Activated CD4-positive, alpha-beta T cell treated with anti-CD3 and anti-CD28 coated beads for 36 hours (primary cell): ENCODE measurements at regions not wholly inside any gene's neighbourhood (a gene's known extent, or its start where the extent isn't known, plus 50 kb on each side); places are given as distances from the start of the nearest gene placed in this dataset.
"Not testable (repeated sequence)": the region's sequence is repeated elsewhere in the genome, so short reads cannot be mapped to it uniquely, and the experiment has no call there.

Experiments used
- ATAC-seq: fragments of 200-7000 bp; cut with Tn5 transposase; one replicate; pipeline ENCODE4 v1.10.0; 2021; ENCODE audit warnings: mild to moderate bottlenecking, moderate library complexity
- CTCF ChIA-PET: fragments of 350-600 bp; sonication (Branson Sonifier 250); formaldehyde crosslinking; loops from one replicate; lab custom pipeline; 2021; ENCODE audit warnings: antibody characterized with exemption; lab: Charles Lee
- POLR2A ChIA-PET: fragments of 350-600 bp; sonication (Branson Sonifier 250); formaldehyde crosslinking; loops from one replicate; lab custom pipeline; 2021; ENCODE audit warnings: antibody characterized with exemption, inconsistent platforms; lab: Charles Lee
- DNase-seq: peaks from one replicate; pipeline ENCODE4 v3.0.0-alpha.2; 2020
- H3K27ac Mint-ChIP-seq: one replicate; pipeline ENCODE4 v1.8.0; 2021; ENCODE audit warnings: mixed read lengths
- H3K27me3 Mint-ChIP-seq: one replicate; pipeline ENCODE4 v1.8.0; 2021; ENCODE audit warnings: mixed read lengths
- H3K36me3 Mint-ChIP-seq: one replicate; pipeline ENCODE4 v1.8.0; 2021; ENCODE audit warnings: low read depth, mixed read lengths
- H3K4me1 Mint-ChIP-seq: one replicate; pipeline ENCODE4 v1.8.0; 2021; ENCODE audit warnings: mixed read lengths
- H3K4me3 Mint-ChIP-seq: one replicate; pipeline ENCODE4 v1.8.0; 2021; ENCODE audit warnings: mild to moderate bottlenecking, moderate library complexity, mixed read lengths
- H3K9me3 Mint-ChIP-seq: one replicate; pipeline ENCODE4 v1.8.0; 2021; ENCODE audit warnings: low read depth, mixed read lengths
- intact Hi-C, 2 experiments: fragments of 100-400 bp; cut with DNase I in 1 of 2; cut with micrococcal nuclease in 1 of 2; formaldehyde crosslinking; loops; one replicate each; pipeline versions ENCODE4 v1.14.2 to v1.15.1; 2022 to 2024; cut with DNase I, micrococcal nuclease

DNA sequence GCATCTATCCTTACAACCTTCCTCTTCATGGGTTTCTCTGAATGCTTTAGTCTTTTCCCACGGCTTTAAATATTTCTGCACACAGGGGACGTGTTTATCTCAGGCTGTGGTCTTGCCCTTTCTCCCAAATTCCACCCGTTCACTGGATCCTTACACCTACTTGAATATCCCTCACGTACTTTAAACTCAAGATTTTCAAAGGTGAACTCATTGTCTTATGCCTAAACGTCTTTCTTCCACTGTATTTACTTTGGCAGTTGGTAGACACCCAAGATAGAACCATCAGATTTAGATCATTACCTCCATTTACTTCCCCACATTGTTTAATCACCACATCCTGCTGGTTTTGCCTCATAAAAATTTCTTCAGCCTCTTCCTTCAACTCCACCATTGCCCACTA lies 269.2 kb downstream of the CBLL2 start:
- ChIA-PET CTCF (no interaction called here), POLR2A (no interaction called here)
- Mint-ChIP-seq H3K27me3 (peaks cover 2% of the 10 kb centered on the region), H3K4me3 (no peak overlapping the region), H3K4me1 (no peaks in the 10 kb centered on the region), H3K27ac (no peak overlapping the region), H3K36me3 (no peaks in the 10 kb centered on the region), H3K9me3 (no peaks in the 10 kb centered on the region)
- DNase-seq (no peak), ATAC-seq (no peak)
- intact Hi-C loops: no loop called here

DNA sequence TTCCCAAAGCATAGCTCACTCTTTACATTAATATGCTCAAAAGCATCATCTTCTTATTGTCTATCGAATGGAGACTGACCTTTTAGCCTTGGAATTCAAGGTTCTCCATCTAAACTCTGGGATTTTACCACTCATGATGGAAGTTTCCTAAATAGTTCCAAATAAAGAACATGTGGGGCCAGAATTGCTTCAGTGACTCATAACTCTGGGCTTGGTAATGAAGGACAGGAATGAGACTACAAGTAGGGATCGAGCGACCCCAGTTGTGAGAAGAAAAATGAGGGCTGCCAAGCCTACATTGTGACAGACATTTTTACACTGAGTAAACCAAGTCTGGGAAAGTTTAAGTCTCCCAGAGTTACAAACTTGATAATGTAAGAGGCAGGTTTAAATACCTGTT lies 269.9 kb downstream of the CBLL2 start:
- CTCF ChIA-PET: no interaction called here
- intact Hi-C loops: no loop called here
- ATAC-seq (no peak), DNase-seq (no peak)
- POLR2A ChIA-PET: no interaction called here
- Mint-ChIP-seq H3K27ac (no peak overlapping the region), H3K27me3 (peaks cover 2% of the 10 kb centered on the region), H3K4me3 (no peak overlapping the region), H3K36me3 (no peaks in the 10 kb centered on the region), H3K9me3 (no peaks in the 10 kb centered on the region), H3K4me1 (no peaks in the 10 kb centered on the region)

DNA sequence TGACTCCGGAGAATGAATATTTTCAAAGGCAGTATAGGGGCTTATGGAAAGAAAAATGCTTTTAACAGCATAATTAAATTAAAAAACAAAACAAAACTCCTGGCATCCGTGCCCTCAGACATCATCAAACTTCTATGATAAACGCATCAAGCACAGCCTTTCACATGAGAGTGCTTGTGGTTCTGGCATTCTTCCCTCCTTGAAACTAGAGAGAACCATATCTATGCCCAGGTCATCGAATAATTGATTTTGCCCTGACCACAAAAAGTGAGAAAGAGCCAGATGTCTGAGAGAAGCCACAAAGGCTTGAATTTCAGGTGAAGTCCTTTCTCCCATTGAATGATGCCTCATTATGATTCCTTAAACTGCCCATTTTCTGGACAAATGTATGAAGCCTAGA lies 286.8 kb downstream of the CBLL2 start:
- ChIA-PET POLR2A (no interaction called here), CTCF (interaction anchor here (1.4 kb wide), 1 partner anchor 11 kb away, joined by 4 read pairs; no protein-coding TSS in a partner anchor)
- DNase-seq (no peak), ATAC-seq (no peak)
- H3K27ac Mint-ChIP-seq: no peak overlapping the region
- H3K4me3 Mint-ChIP-seq: no peak overlapping the region
- H3K4me1 Mint-ChIP-seq: no peaks in the 10 kb centered on the region
- intact Hi-C loops: no loop called here
- no peaks in the 10 kb centered on the region for H3K36me3 Mint-ChIP-seq
- H3K9me3 Mint-ChIP-seq: no peaks in the 10 kb centered on the region
- no peaks in the 10 kb centered on the region for H3K27me3 Mint-ChIP-seq

DNA sequence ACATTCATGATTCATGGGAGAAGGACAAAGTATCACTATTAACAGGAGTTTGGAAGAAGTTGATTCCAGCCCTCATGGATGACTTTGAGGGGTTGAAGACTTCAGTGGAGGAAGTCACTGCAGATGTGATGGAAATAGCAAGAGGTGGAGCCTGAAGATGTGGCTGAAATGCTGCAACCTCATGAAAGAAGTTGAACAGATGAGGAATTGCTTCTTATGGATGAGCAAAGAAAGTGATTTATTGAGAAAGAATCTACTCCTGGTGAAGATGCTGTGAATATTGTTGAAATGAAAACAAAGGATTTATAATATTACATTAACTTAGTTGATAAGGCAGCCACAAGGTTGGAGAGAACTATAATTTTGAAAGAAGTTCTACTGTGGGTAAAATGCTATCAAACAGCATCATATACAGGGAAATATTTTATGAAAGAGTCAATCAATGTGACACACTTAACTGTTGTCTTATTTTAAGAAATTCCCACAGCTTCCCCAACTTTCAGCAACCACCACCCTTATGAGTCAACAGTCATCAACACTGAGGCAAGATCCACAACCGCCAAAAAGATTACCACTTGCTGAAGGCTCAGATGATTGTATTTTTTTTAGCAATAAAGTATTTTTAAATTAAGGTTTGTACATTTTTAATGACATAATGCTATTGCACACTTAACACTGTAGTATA lies 302.6 kb downstream of the CBLL2 start:
- no peaks in the 10 kb centered on the region for H3K9me3 Mint-ChIP-seq
- intact Hi-C loops: no loop called here
- ATAC-seq (no peak), DNase-seq (no peak)
- H3K4me3 Mint-ChIP-seq: no peak overlapping the region
- no peaks in the 10 kb centered on the region for H3K36me3 Mint-ChIP-seq
- POLR2A ChIA-PET: no interaction called here
- no peaks in the 10 kb centered on the region for H3K4me1 Mint-ChIP-seq
- H3K27me3 Mint-ChIP-seq: no peaks in the 10 kb centered on the region
- CTCF ChIA-PET: no interaction called here
- no peak overlapping the region for H3K27ac Mint-ChIP-seq

DNA sequence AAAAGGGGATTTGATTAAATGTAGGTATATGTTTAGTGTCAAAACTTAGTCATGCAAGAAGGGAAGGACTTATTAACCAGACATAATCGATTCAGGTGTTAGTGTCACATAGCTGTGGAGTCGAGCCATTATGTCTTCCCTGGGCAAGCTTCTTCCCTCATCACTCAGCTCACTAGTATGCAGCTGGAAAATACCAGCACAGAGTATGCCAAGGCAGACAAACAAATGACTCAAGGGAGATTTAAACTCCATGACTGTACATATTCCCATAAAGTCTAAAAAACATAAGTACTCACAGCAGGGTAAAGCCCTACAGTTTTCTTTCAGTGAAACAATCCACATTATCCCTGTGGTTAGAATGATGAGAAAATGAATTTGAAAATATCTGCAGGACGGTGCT lies 304.5 kb downstream of the CBLL2 start:
- H3K4me3 Mint-ChIP-seq: no peak overlapping the region

DNA sequence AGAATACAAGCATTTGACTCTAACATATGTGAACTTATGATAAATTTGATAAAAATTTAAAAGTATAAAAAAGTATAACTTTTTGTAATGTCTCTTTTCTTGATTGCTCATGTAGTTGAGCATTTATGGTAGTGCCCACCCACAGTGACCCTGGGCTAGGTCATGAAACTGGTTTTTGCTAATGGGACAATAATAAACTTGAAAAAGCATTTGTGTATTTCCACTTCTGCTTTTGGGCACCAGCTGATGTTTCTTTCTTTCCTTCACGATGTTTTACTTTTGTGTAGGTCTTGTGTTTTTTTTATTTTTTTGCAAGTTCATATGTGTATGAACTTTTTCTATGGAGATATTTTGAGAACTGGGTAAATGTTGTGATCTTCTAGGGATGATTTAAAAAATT lies 313.1 kb downstream of the CBLL2 start:
- Mint-ChIP-seq H3K4me1 (no peaks in the 10 kb centered on the region), H3K36me3 (no peaks in the 10 kb centered on the region), H3K4me3 (no peak overlapping the region), H3K27me3 (no peaks in the 10 kb centered on the region), H3K27ac (no peak overlapping the region), H3K9me3 (no peaks in the 10 kb centered on the region)
- intact Hi-C loops: no loop called here
- DNase-seq: no peak
- no peak for ATAC-seq
- ChIA-PET POLR2A (no interaction called here), CTCF (no interaction called here)

More for the DNA sequence above, 304.5 kb downstream of the CBLL2 start:
- no peak for DNase-seq
- ATAC-seq: no peak
- ChIA-PET POLR2A (no interaction called here), CTCF (no interaction called here)
- Mint-ChIP-seq H3K27me3 (no peaks in the 10 kb centered on the region), H3K27ac (no peak overlapping the region), H3K4me1 (no peaks in the 10 kb centered on the region), H3K36me3 (no peaks in the 10 kb centered on the region), H3K9me3 (no peaks in the 10 kb centered on the region)
- intact Hi-C loops: no loop called here

DNA sequence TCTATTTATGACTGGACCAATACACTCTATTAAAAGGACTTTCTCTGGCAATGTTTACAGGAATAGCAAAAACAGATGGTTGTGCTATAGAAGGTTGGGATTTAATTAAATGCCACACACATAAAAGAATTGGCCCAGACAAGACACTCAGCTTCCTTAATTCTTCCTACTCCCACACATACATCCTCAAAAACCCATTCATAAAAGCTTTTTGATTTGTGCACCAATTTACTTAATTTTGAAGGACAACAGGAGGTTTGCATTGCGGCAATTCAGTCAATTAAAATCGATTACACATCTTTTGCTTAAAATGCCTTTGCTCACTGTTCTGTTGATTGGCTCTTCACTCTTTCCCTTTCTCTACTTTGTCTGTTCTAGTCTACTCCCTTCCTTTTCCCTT lies 317.1 kb downstream of the CBLL2 start:
- H3K4me1 Mint-ChIP-seq: no peaks in the 10 kb centered on the region
- no peak overlapping the region for H3K27ac Mint-ChIP-seq
- no peak for DNase-seq
- ChIA-PET POLR2A (no interaction called here), CTCF (no interaction called here)
- no peak overlapping the region for H3K4me3 Mint-ChIP-seq
- no peaks in the 10 kb centered on the region for H3K9me3 Mint-ChIP-seq
- intact Hi-C loops: no loop called here
- no peaks in the 10 kb centered on the region for H3K36me3 Mint-ChIP-seq
- H3K27me3 Mint-ChIP-seq: no peaks in the 10 kb centered on the region
- ATAC-seq: no peak

DNA sequence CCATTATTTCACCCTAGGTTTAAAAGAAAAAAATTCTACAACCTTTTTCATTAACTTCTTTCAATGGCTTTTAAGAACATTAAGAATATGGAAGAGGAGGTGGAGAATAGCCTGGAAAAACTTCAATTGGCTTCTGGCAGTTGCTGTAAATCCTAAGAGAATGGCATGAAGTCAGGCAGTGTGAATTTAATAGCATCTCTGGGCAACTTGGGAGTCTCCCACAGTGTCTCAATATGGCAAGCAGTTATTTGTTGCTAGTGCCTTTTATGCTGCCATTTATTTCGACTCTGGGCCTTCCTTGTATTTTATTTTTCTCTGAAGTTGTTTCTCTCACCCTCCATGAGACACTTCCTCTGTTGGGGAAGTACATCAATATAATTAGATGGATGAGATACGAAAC lies 322.1 kb downstream of the CBLL2 start:
- H3K27me3 Mint-ChIP-seq: no peaks in the 10 kb centered on the region
- no peak for DNase-seq
- no peaks in the 10 kb centered on the region for H3K4me1 Mint-ChIP-seq
- ATAC-seq: no peak
- H3K9me3 Mint-ChIP-seq: no peaks in the 10 kb centered on the region
- ChIA-PET POLR2A (no interaction called here), CTCF (no interaction called here)
- no peak overlapping the region for H3K4me3 Mint-ChIP-seq
- intact Hi-C loops: no loop called here
- H3K36me3 Mint-ChIP-seq: no peaks in the 10 kb centered on the region
- H3K27ac Mint-ChIP-seq: no peak overlapping the region

DNA sequence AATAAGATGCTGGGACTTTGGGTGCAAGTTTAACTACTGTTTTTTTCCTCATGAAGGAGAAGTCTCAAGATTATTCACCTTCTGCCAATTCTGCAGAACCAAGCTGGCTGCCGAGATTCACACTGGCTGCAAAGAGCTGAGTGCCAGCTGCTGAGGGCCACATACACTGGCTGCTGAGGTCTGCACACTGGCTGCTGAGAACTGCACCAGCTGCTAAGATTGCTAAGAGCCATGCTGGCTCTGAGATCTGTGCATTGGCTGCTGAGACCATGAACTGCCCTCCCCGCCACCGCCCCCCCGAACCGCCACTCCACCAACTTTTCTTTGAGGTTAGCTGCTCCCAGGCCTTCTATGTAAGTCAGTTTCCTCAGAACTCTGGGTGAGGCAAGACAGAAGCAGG lies 330.3 kb downstream of the CBLL2 start:
- POLR2A ChIA-PET: interaction anchor here (0.6 kb wide), 1 partner anchor 39 kb away, joined by 5 read pairs; no protein-coding TSS in a partner anchor
- ATAC-seq (no peak), DNase-seq (no peak)
- Mint-ChIP-seq H3K27me3 (no peaks in the 10 kb centered on the region), H3K4me1 (no peaks in the 10 kb centered on the region), H3K4me3 (no peak overlapping the region), H3K27ac (no peak overlapping the region), H3K9me3 (no peaks in the 10 kb centered on the region), H3K36me3 (no peaks in the 10 kb centered on the region)
- intact Hi-C loops: no loop called here
- CTCF ChIA-PET: no interaction called here

DNA sequence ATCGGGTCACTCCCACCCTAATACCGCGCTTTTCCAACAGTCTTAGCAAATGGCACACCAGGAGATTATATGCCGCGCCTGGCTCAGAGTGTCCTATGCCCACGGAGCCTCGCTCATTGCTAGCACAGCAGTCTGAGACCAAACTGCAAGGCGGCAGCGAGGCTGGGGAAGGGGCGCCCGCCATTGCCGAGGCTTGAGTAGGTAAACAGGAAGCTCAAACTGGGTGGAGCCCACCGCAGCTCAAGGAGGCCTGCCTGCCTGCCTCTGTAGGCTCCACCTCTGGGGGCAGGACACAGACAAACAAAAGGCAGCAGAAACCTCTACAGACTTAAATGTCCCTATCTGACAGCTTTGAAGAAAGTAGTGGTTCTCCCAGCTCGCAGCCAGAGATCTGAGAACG lies 336.7 kb downstream of the CBLL2 start:
- H3K4me1 Mint-ChIP-seq, H3K27ac Mint-ChIP-seq, intact Hi-C loops, H3K36me3 Mint-ChIP-seq, POLR2A ChIA-PET, H3K9me3 Mint-ChIP-seq, H3K4me3 Mint-ChIP-seq, CTCF ChIA-PET, ATAC-seq, H3K27me3 Mint-ChIP-seq, DNase-seq: not testable (repeated sequence)

DNA sequence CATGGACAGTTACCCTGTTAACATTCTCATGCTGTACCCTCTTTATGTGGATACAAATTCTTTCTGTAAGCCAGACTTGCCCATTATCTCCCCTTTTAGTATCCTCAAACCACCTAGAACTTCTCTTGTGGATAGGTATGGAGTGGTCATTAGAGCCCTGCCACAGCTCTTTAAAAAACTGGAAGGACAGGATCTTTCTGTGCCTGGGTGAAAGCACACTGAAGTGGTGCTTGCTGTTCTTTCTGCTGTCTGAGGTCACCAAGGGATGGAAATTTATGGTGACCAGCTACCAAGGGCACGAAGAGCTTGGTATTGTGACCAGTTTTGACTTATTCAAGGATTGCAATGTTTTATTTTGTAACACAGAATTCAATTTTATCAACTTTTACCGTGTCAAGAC lies 344.2 kb downstream of the CBLL2 start:
- ChIA-PET POLR2A (no interaction called here), CTCF (no interaction called here)
- no peak for DNase-seq
- intact Hi-C loops: no loop called here
- Mint-ChIP-seq H3K27ac (no peak overlapping the region), H3K36me3 (no peaks in the 10 kb centered on the region), H3K27me3 (no peaks in the 10 kb centered on the region), H3K4me1 (no peaks in the 10 kb centered on the region), H3K4me3 (no peak overlapping the region), H3K9me3 (peaks cover 2% of the 10 kb centered on the region)
- no peak for ATAC-seq

DNA sequence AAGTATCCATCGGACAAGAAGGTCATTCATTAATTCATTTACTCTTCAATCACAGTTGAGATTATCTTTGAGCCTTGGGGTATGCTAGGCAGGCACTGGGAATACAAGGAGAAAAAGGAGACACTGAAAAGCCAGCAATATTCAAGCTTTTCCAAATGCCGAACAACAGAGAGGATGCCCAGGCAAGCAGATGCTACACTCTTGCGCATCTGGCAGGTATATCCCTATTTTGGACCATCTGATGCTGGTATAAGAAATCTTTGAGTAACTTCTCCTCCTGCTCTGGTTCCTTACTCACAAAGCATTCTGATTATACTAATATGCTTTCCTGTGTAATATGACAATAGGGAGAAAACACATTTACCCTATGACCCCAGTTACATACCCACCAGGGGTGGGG lies 354.9 kb downstream of the CBLL2 start:
- no peak for ATAC-seq
- Mint-ChIP-seq H3K36me3 (no peaks in the 10 kb centered on the region), H3K27ac (no peak overlapping the region), H3K4me3 (no peak overlapping the region), H3K9me3 (no peaks in the 10 kb centered on the region), H3K27me3 (no peaks in the 10 kb centered on the region), H3K4me1 (no peaks in the 10 kb centered on the region)
- ChIA-PET POLR2A (no interaction called here), CTCF (no interaction called here)
- intact Hi-C loops: no loop called here
- DNase-seq: no peak

DNA sequence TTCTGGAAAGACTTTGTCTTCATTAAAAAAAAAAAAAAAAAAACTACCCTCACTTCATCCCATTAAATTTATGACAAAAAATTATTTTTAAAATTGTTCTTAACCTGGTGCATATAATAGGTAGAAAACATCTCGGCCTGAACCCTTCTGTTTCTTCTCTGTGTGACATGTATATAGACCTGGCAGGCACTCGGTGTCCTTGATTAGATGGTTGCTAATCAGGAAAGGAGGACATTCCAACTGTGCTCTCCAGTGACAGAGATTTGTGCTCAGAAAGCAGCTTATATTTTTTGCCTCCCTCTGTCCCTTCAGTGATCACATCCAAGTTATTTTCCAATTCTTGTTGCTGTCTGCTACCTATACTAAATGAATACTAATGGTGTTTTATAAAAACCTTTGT lies 355.6 kb downstream of the CBLL2 start:
- no peaks in the 10 kb centered on the region for H3K4me1 Mint-ChIP-seq
- intact Hi-C loops: no loop called here
- ATAC-seq: no peak
- no peaks in the 10 kb centered on the region for H3K27me3 Mint-ChIP-seq
- ChIA-PET POLR2A (no interaction called here), CTCF (no interaction called here)
- no peak for DNase-seq
- no peak overlapping the region for H3K27ac Mint-ChIP-seq
- H3K36me3 Mint-ChIP-seq: no peaks in the 10 kb centered on the region
- no peaks in the 10 kb centered on the region for H3K9me3 Mint-ChIP-seq
- H3K4me3 Mint-ChIP-seq: no peak overlapping the region
